Endothelial cell of umbilical vein (primary cell): ENCODE measurements at regions not wholly inside any gene's neighbourhood (a gene's known extent, or its start where the extent isn't known, plus 50 kb on each side); places are given as distances from the start of the nearest gene placed in this dataset.

ENCODE experiments used
- BruUV-seq: library from RNA; stranded (reverse); fragments of 400-500 nt; replicated peaks from 2 replicates; lab custom pipeline; 2021; lab: Mats Ljungman, UMichigan
- CTCF ChIA-PET: fragments of 300-600, 350-600 bp; sonication (Branson Sonifier 250); formaldehyde crosslinking; loops from one replicate; lab custom pipeline; 2021; ENCODE audit warnings: antibody characterized with exemption, inconsistent platforms; lab: Charles Lee
- POLR2A ChIA-PET: fragments of 300-600, 350-600 bp; sonication (Branson Sonifier 250); formaldehyde crosslinking; loops from one replicate; lab custom pipeline; 2021; ENCODE audit warnings: antibody characterized with exemption, inconsistent platforms; lab: Charles Lee
- DNase-seq: peaks from one replicate; pipeline ENCODE4 v3.0.0-alpha.2; 2011; ENCODE audit warnings: low read depth, low spot score
- FAIRE-seq: peaks from 2 replicates; lab custom pipeline; 2011; peaks lifted over from hg19 to GRCh38; lab: Jason Lieb, UNC
- H2AFZ ChIP-seq: 2 replicates; pipeline ENCODE4 v1.6.0; 2012; ENCODE audit warnings: low read depth, low read length, control low read depth, inconsistent platforms
- H3K27ac ChIP-seq: 2 replicates; pipeline ENCODE4 v1.5.1; 2011; ENCODE audit warnings: low read depth, mild to moderate bottlenecking, control low read depth, low read length, moderate library complexity; ENCODE audit not compliant: insufficient read depth
- H3K27me3 ChIP-seq, 2 experiments: 2 replicates each; pipeline versions ENCODE4 v1.6.0 to v1.6.1; 2011; ENCODE audit warnings: low read length in 2 of 2, mixed read lengths in 1 of 2; ENCODE audit not compliant: control insufficient read depth in 2 of 2, insufficient read depth in 2 of 2
- H3K36me3 ChIP-seq, 2 experiments: 2 replicates in 1 of 2; 3 replicates in 1 of 2; pipeline ENCODE4 v1.5.1; 2011; ENCODE audit warnings: low read length in 2 of 2, mild to moderate bottlenecking in 1 of 2, moderate library complexity in 1 of 2; ENCODE audit not compliant: control insufficient read depth in 2 of 2, insufficient read depth in 2 of 2; ENCODE audit errors: extremely low read depth in 1 of 2
- H3K4me1 ChIP-seq: 3 replicates; pipeline ENCODE4 v1.5.1; 2011; ENCODE audit warnings: mild to moderate bottlenecking, low read length; ENCODE audit not compliant: control insufficient read depth, insufficient read depth; ENCODE audit errors: extremely low read depth
- H3K4me2 ChIP-seq: 2 replicates; pipeline ENCODE4 v1.6.1; 2011; ENCODE audit warnings: low read length, control low read depth, mixed read lengths; ENCODE audit not compliant: insufficient read depth
- H3K4me3 ChIP-seq, 3 experiments: fragments of 200-600 bp in 1 of 3; sonication (generic), shearing (Covaris generic) in 1 of 3; replicated peaks in 1 of 3; 2 replicates each; pipeline ENCODE4 v1.5.1; 2011 to 2016; ENCODE audit warnings: control low read depth in 3 of 3, low read length in 3 of 3, mild to moderate bottlenecking in 2 of 3, inconsistent platforms in 1 of 3, low read depth in 1 of 3, moderate library complexity in 1 of 3; ENCODE audit not compliant: insufficient read depth in 1 of 3
- H3K79me2 ChIP-seq: 2 replicates; pipeline ENCODE4 v1.6.0; 2012; ENCODE audit warnings: low read length, inconsistent platforms; ENCODE audit not compliant: control insufficient read depth, insufficient read depth
- H3K9ac ChIP-seq: replicated peaks from 2 replicates; pipeline ENCODE3; 2011; ENCODE audit warnings: low read length, control low read depth; ENCODE audit not compliant: insufficient read depth; ENCODE audit errors: extremely low read depth
- H3K9me1 ChIP-seq: replicated peaks from 3 replicates; pipeline ENCODE4 v1.6.0; 2011; ENCODE audit warnings: mild to moderate bottlenecking, low read length; ENCODE audit not compliant: control insufficient read depth, insufficient read depth; ENCODE audit errors: extremely low read depth
- H3K9me3 ChIP-seq: replicated peaks from 2 replicates; pipeline ENCODE4 v1.5.1; 2012; ENCODE audit warnings: low read length, inconsistent platforms; ENCODE audit not compliant: control insufficient read depth, insufficient read depth
- H4K20me1 ChIP-seq: replicated peaks from 2 replicates; pipeline ENCODE3; 2011; ENCODE audit warnings: mild to moderate bottlenecking, low read length; ENCODE audit not compliant: control insufficient read depth, insufficient read depth; ENCODE audit errors: extremely low read depth
- EZH2 ChIP-seq: IDR thresholded peaks from 2 replicates; pipeline ENCODE4 v1.6.1; 2012; ENCODE audit warnings: borderline replicate concordance, low read depth, mild to moderate bottlenecking, moderate library complexity, low read length, inconsistent platforms; ENCODE audit not compliant: severe bottlenecking
- FOS ChIP-seq: IDR thresholded peaks from 2 replicates; pipeline ENCODE4 v1.6.1; 2011; ENCODE audit warnings: mild to moderate bottlenecking, low read length, moderate library complexity, borderline replicate concordance; ENCODE audit not compliant: insufficient read depth
- GATA2 ChIP-seq: IDR thresholded peaks from 2 replicates; pipeline ENCODE4 v1.7.0; 2011; ENCODE audit warnings: low read depth, mild to moderate bottlenecking, moderate library complexity, mixed read lengths, low read length; ENCODE audit not compliant: insufficient read length, insufficient read depth
- JUN ChIP-seq: IDR thresholded peaks from 2 replicates; pipeline ENCODE4 v1.6.1; 2011; ENCODE audit warnings: borderline replicate concordance, low read depth; ENCODE audit not compliant: insufficient read length, insufficient read depth
- MAX ChIP-seq: IDR thresholded peaks from 2 replicates; pipeline ENCODE4 v1.6.1; 2011; ENCODE audit not compliant: insufficient read depth, insufficient read length
- MYC ChIP-seq: IDR thresholded peaks from one replicate; pipeline ENCODE4 v1.6.1; 2011; ENCODE audit warnings: mild to moderate bottlenecking, low read depth, low read length
- POLR2A ChIP-seq: IDR thresholded peaks from 2 replicates; pipeline ENCODE4 v1.6.1; 2012; ENCODE audit warnings: low read depth, mild to moderate bottlenecking, control low read depth, low read length
- POLR2AphosphoS5 ChIP-seq: IDR thresholded peaks from 2 replicates; pipeline ENCODE4 v1.6.1; 2012; ENCODE audit warnings: low read depth, mild to moderate bottlenecking, control low read depth, low read length, moderate library complexity; ENCODE audit not compliant: insufficient read depth
- dilution Hi-C: fragments of 300-500 bp; cut with MboI; formaldehyde crosslinking; loops from one replicate; pipeline ENCODE4 v1.15.0; 2019; ENCODE audit warnings: low sequenced_read_pairs; ENCODE audit not compliant: extremely low pct_ligation_motif_present
- intact Hi-C: fragments of 100-400 bp; cut with micrococcal nuclease; formaldehyde crosslinking; loops from one replicate; pipeline ENCODE4 v1.10.0; 2022
- TF ChIP-seq, protein P1 (sequence below), 2 donors: IDR thresholded peaks; 1 replicate in 1 of 2; 2 replicates in 1 of 2; pipeline ENCODE4 v1.5.1; 2011; ENCODE audit warnings: low read length in 2 of 2, mild to moderate bottlenecking in 2 of 2, moderate library complexity in 2 of 2, control low read depth in 1 of 2, inconsistent platforms in 1 of 2, low read depth in 1 of 2; ENCODE audit not compliant: insufficient read depth in 1 of 2; ENCODE audit errors: extremely low read depth in 1 of 2

GRCh38 chr16:8496364-8496763, 93.9 kb downstream of the TMEM114 start:
- Histone ChIP-seq H4K20me1 (no peaks in the 10 kb centered on the region), H3K9me1 (no peaks in the 10 kb centered on the region), H2AFZ (no peak overlapping the region), H3K27me3 (no peaks in the 10 kb centered on the region), H3K79me2 (no peaks in the 10 kb centered on the region), H3K4me1 (no peaks in the 10 kb centered on the region), H3K9me3 (no peaks in the 10 kb centered on the region), H3K4me2 (no peak overlapping the region), H3K4me3 (no peak overlapping the region), H3K36me3 (no peaks in the 10 kb centered on the region), H3K9ac (no peak overlapping the region), H3K27ac (no peak overlapping the region)
- no peak for FAIRE-seq
- dilution Hi-C loops (no loop called here), intact Hi-C loops (no loop called here)
- BruUV-seq, result no TSS peak
- no peak for DNase-seq
- POLR2A ChIA-PET, result no interaction called here
- CTCF ChIA-PET, result no interaction called here
- TF ChIP-seq POLR2AphosphoS5, result no peak
- TF ChIP-seq, protein P1, sequence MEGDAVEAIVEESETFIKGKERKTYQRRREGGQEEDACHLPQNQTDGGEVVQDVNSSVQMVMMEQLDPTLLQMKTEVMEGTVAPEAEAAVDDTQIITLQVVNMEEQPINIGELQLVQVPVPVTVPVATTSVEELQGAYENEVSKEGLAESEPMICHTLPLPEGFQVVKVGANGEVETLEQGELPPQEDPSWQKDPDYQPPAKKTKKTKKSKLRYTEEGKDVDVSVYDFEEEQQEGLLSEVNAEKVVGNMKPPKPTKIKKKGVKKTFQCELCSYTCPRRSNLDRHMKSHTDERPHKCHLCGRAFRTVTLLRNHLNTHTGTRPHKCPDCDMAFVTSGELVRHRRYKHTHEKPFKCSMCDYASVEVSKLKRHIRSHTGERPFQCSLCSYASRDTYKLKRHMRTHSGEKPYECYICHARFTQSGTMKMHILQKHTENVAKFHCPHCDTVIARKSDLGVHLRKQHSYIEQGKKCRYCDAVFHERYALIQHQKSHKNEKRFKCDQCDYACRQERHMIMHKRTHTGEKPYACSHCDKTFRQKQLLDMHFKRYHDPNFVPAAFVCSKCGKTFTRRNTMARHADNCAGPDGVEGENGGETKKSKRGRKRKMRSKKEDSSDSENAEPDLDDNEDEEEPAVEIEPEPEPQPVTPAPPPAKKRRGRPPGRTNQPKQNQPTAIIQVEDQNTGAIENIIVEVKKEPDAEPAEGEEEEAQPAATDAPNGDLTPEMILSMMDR (IDR thresholded peaks at IDR 0.05; ENCODE audit: extremely low read depth in 1 of 2, insufficient read depth in 1 of 2, low read depth in 1 of 2, low read length in 2 of 2), result no peak
- TF ChIP-seq FOS, result no peak
- TF ChIP-seq MAX, result no peak
- TF ChIP-seq POLR2A, result no peak
- TF ChIP-seq MYC, result no peak
- no peak for TF ChIP-seq GATA2
- no peak for TF ChIP-seq JUN
- no peak for TF ChIP-seq EZH2
